ELF-1 (cell line): ENCODE measurements at regions not wholly inside any gene's neighbourhood (a gene's known extent, or its start where the extent isn't known, plus 50 kb on each side); places are given as distances from the start of the nearest gene placed in this dataset.
"Not testable (repeated sequence)": the region's sequence is repeated elsewhere in the genome, so short reads cannot be mapped to it uniquely, and the experiment has no call there.

Source experiments
- DNase-seq: peaks from one replicate; pipeline ENCODE4 v3.0.0-alpha.2; 2016; ENCODE audit warnings: low read depth, low spot score

- no peak for DNase-seq
Measured at GRCh38 chr6:130557481-130558112, 191.8 kb downstream of the TMEM200A start.

- DNase-seq, result no peak
Measured at GRCh38 chr6:130558131-130558530, 192.3 kb downstream of the TMEM200A start.

- DNase-seq, result no peak
Measured at GRCh38 chr6:130559166-130559565, 193.3 kb downstream of the TMEM200A start.

- DNase-seq, result no peak
Measured at GRCh38 chr6:130560231-130560630, 194.4 kb downstream of the TMEM200A start.

GRCh38 chr6:130561159-130561558, 195.3 kb downstream of the TMEM200A start:
- not testable (repeated sequence) for DNase-seq

GRCh38 chr6:130565696-130566095, 199.9 kb downstream of the TMEM200A start:
- no peak for DNase-seq

GRCh38 chr6:130574146-130574545, 208.3 kb downstream of the TMEM200A start:
- DNase-seq, result no peak

- no peak for DNase-seq
Measured at GRCh38 chr6:130575557-130575956, 209.7 kb downstream of the TMEM200A start.

GRCh38 chr6:130575971-130576370, 210.2 kb downstream of the TMEM200A start:
- no peak for DNase-seq

- DNase-seq, result no peak
Measured at GRCh38 chr6:130577178-130577919, 211.5 kb downstream of the TMEM200A start.

- no peak for DNase-seq
Measured at GRCh38 chr6:130578713-130579112, 212.9 kb downstream of the TMEM200A start.

- no peak for DNase-seq
Measured at GRCh38 chr6:130583268-130583667, 217.5 kb downstream of the TMEM200A start.

GRCh38 chr6:130585587-130585986, 219.8 kb downstream of the TMEM200A start:
- DNase-seq, result no peak

- no peak for DNase-seq
Measured at GRCh38 chr6:130587778-130588520, 222.1 kb downstream of the TMEM200A start.

- DNase-seq, result no peak
Measured at GRCh38 chr6:130593200-130593599, 227.4 kb downstream of the TMEM200A start.

- DNase-seq, result no peak
Measured at GRCh38 chr6:130593948-130594347, 228.1 kb downstream of the TMEM200A start.

GRCh38 chr6:130598021-130598989, 228.9 kb upstream of the SMLR1 start:
- DNase-seq, result no peak

GRCh38 chr6:130600880-130601341, 226.3 kb upstream of the SMLR1 start:
- DNase-seq, result no peak

GRCh38 chr6:130602151-130602770, 224.9 kb upstream of the SMLR1 start:
- no peak for DNase-seq

GRCh38 chr6:130603391-130603790, 223.8 kb upstream of the SMLR1 start:
- no peak for DNase-seq
